ENCODE measurements at regions not wholly inside any gene's neighbourhood (a gene's known extent, or its start where the extent isn't known, plus 50 kb on each side); places are given as distances from the start of the nearest gene placed in this dataset.
"Not testable (repeated sequence)": the region's sequence is repeated elsewhere in the genome, so short reads cannot be mapped to it uniquely, and the experiment has no call there.

GRCh38 chr3:107939691-107940442 is 151.0 kb downstream of the CD47 start:
- DNase-seq: no peak

GRCh38 chr3:107938143-107938542 is 152.7 kb downstream of the CD47 start:
- DNase-seq: peak; percentile 53 to 57

- no peak for DNase-seq
These were observed 156.0 kb downstream of the CD47 start for GRCh38 chr3:107934808-107935207.

- DNase-seq: no peak
These were observed 157.4 kb downstream of the CD47 start for GRCh38 chr3:107933450-107933849.

- DNase-seq: peak; percentile 78 to 99
These were observed 159.5 kb downstream of the CD47 start for GRCh38 chr3:107931326-107931725.

- no peak for DNase-seq
These were observed 161.7 kb downstream of the CD47 start for GRCh38 chr3:107929088-107929487.

GRCh38 chr3:107928084-107928445 is 162.8 kb downstream of the CD47 start:
- peak in 1 of 2 donors; percentile 35 for DNase-seq

GRCh38 chr3:107927361-107928083 is 163.3 kb downstream of the CD47 start:
- peak; percentile 72 to 90 for DNase-seq

GRCh38 chr3:107925851-107926250 is 165.0 kb downstream of the CD47 start:
- peak; percentile 48 to 81 for DNase-seq

GRCh38 chr3:107921038-107921437 is 169.8 kb downstream of the CD47 start:
- no peak for DNase-seq

- no peak for DNase-seq
These were observed 170.3 kb downstream of the CD47 start for GRCh38 chr3:107920538-107920937.

- DNase-seq: no peak
These were observed 171.6 kb downstream of the CD47 start for GRCh38 chr3:107919239-107919638.

GRCh38 chr3:107916171-107916570 is 174.7 kb downstream of the CD47 start:
- peak in 1 of 2 donors; percentile 23 for DNase-seq

GRCh38 chr3:107915706-107916105 is 175.1 kb downstream of the CD47 start:
- peak; percentile 71 to 78 for DNase-seq

GRCh38 chr3:107913701-107914100 is 177.1 kb downstream of the CD47 start:
- DNase-seq: peak; percentile 93 to 100

- DNase-seq: no peak
These were observed 179.4 kb downstream of the CD47 start for GRCh38 chr3:107911337-107912000.

- peak; percentile 36 to 41 for DNase-seq
These were observed 180.0 kb downstream of the CD47 start for GRCh38 chr3:107910713-107911259.

- not testable (repeated sequence) for DNase-seq
These were observed 181.2 kb downstream of the CD47 start for GRCh38 chr3:107909583-107909982.

- peak in 1 of 2 donors; percentile 38 for DNase-seq
These were observed 182.8 kb downstream of the CD47 start for GRCh38 chr3:107907996-107908395.

- no peak for DNase-seq
These were observed 186.2 kb downstream of the CD47 start for GRCh38 chr3:107904536-107905066.

- DNase-seq: peak in 1 of 2 donors; percentile 33
These were observed 190.7 kb downstream of the CD47 start for GRCh38 chr3:107899990-107900651.

- peak; percentile 31 to 33 for DNase-seq
These were observed 193.3 kb downstream of the CD47 start for GRCh38 chr3:107897471-107898061.

Measured in inflammatory macrophage treated with lipopolysaccharide for 1 hour (primary cell).